OCI-LY1 (cell line): ENCODE measurements at regions not wholly inside any gene's neighbourhood (a gene's known extent, or its start where the extent isn't known, plus 50 kb on each side); places are given as distances from the start of the nearest gene placed in this dataset.

ENCODE experiments used
- H2AFZ ChIP-seq: fragments of 200-600 bp; sonication (generic), shearing (Covaris generic); 2 replicates; pipeline ENCODE4 v1.6.0; 2014; ENCODE audit warnings: antibody characterized with exemption, mild to moderate bottlenecking, low read length
- H3F3A ChIP-seq: fragments of 200-600 bp; sonication (generic), shearing (Covaris generic); 2 replicates; pipeline ENCODE4 v1.6.0; 2014; ENCODE audit warnings: mild to moderate bottlenecking, antibody characterized with exemption, low read length, moderate library complexity; ENCODE audit not compliant: insufficient read depth
- H3K27ac ChIP-seq: fragments of 200-600 bp; sonication (generic); 2 replicates; pipeline ENCODE4 v1.5.1; 2014; ENCODE audit warnings: low read length, mixed run types, mild to moderate bottlenecking, low read depth; ENCODE audit not compliant: poor library complexity, severe bottlenecking
- H3K27me3 ChIP-seq: fragments of 200-600 bp; sonication (generic); 2 replicates; pipeline ENCODE4 v1.6.0; 2014; ENCODE audit warnings: antibody characterized with exemption, mild to moderate bottlenecking, low read length, moderate library complexity; ENCODE audit not compliant: insufficient read depth
- H3K36me3 ChIP-seq: fragments of 200-600 bp; sonication (generic); 2 replicates; pipeline ENCODE4 v1.6.1; 2014; ENCODE audit warnings: mild to moderate bottlenecking, antibody characterized with exemption, low read length, moderate library complexity, mixed read lengths; ENCODE audit not compliant: insufficient read depth
- H3K4me1 ChIP-seq: fragments of 200-600 bp; sonication (generic); 2 replicates; pipeline ENCODE4 v1.5.1; 2014; ENCODE audit warnings: mild to moderate bottlenecking, low read length, moderate library complexity; ENCODE audit not compliant: insufficient read depth, severe bottlenecking
- H3K4me2 ChIP-seq: fragments of 200-600 bp; sonication (generic), shearing (Covaris generic); 2 replicates; pipeline ENCODE4 v1.6.1; 2014; ENCODE audit warnings: low read length
- H3K4me3 ChIP-seq: fragments of 200-600 bp; sonication (generic); 2 replicates; pipeline ENCODE4 v1.5.1; 2014; ENCODE audit warnings: low read length, low read depth, mild to moderate bottlenecking, mixed read lengths; ENCODE audit not compliant: poor library complexity, severe bottlenecking
- H3K79me2 ChIP-seq: fragments of 200-600 bp; shearing (Covaris generic); 2 replicates; pipeline ENCODE4 v1.6.1; 2016; ENCODE audit warnings: mixed run types, low read length, mixed read lengths; ENCODE audit not compliant: insufficient read depth
- H3K9ac ChIP-seq: fragments of 200-600 bp; sonication (generic), shearing (Covaris generic); 2 replicates; pipeline ENCODE4 v1.6.1; 2014; ENCODE audit warnings: mild to moderate bottlenecking, low read length, mixed read lengths
- H3K9me2 ChIP-seq: fragments of 200-600 bp; sonication (generic), shearing (Covaris generic); 2 replicates; pipeline ENCODE4 v1.6.1; 2014; ENCODE audit warnings: low read depth, mild to moderate bottlenecking, low read length, mixed read lengths
- H3K9me3 ChIP-seq: fragments of 200-600 bp; shearing (Covaris generic); 2 replicates; pipeline ENCODE4 v1.6.1; 2014; ENCODE audit warnings: low read length, mixed read lengths
- H4K20me1 ChIP-seq: fragments of 200-600 bp; sonication (generic), shearing (Covaris generic); 2 replicates; pipeline ENCODE4 v1.6.0; 2016; ENCODE audit warnings: mild to moderate bottlenecking, low read length; ENCODE audit not compliant: insufficient read depth
- EZH2 ChIP-seq: fragments of 200-600 bp; sonication (generic), shearing (Covaris generic); IDR thresholded peaks from 2 replicates; pipeline ENCODE4 v1.8.0; 2017; ENCODE audit warnings: borderline replicate concordance, mixed run types, mild to moderate bottlenecking, antibody characterized with exemption, low read length, moderate library complexity, mixed read lengths
- TF ChIP-seq, protein P1 (sequence below): fragments of 200-600 bp; sonication (generic), shearing (Covaris generic); IDR thresholded peaks from 2 replicates; pipeline ENCODE4 v1.5.1; 2017; ENCODE audit warnings: mild to moderate bottlenecking, antibody characterized with exemption, low read length, moderate library complexity, mixed read lengths

DNA sequence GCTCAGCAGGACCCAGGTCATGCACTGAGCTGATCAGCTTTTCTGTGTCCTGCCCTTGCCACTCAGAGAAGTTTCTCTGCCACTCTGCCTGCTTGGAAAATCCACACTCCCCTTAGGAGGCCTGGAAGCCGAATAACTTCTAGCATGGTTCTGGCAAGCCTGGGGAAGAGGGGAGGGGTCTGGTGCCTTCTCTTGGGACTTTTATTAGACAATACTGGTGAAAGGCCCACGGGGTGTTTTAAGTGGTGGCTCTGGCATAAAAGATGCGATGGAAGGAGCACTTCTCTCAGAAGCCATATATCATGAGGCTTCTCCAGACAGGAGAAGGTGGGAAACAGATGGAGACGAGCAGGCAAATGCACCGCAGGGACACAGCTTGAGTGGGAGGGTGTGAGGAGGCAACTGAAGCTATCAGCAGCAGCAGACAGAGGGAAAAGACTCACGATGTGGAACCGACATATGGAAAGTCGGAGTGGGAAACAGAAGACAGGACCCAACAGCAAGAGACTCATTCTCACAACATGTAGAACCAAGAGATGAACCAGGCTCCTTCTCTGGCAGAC, 141.8 kb upstream of the CTNNA2 start:
- Histone ChIP-seq H3F3A (no peaks in the 10 kb centered on the region), H3K79me2 (no peaks in the 10 kb centered on the region), H3K9ac (no peak overlapping the region), H3K4me1 (no peaks in the 10 kb centered on the region), H3K36me3 (no peaks in the 10 kb centered on the region), H3K9me2 (no peaks in the 10 kb centered on the region), H3K27me3 (no peaks in the 10 kb centered on the region), H3K4me3 (no peak overlapping the region), H2AFZ (no peak overlapping the region), H3K9me3 (no peaks in the 10 kb centered on the region), H3K27ac (no peak overlapping the region), H4K20me1 (no peaks in the 10 kb centered on the region), H3K4me2 (no peak overlapping the region)
- TF ChIP-seq EZH2, result no peak
- TF ChIP-seq, protein P1, sequence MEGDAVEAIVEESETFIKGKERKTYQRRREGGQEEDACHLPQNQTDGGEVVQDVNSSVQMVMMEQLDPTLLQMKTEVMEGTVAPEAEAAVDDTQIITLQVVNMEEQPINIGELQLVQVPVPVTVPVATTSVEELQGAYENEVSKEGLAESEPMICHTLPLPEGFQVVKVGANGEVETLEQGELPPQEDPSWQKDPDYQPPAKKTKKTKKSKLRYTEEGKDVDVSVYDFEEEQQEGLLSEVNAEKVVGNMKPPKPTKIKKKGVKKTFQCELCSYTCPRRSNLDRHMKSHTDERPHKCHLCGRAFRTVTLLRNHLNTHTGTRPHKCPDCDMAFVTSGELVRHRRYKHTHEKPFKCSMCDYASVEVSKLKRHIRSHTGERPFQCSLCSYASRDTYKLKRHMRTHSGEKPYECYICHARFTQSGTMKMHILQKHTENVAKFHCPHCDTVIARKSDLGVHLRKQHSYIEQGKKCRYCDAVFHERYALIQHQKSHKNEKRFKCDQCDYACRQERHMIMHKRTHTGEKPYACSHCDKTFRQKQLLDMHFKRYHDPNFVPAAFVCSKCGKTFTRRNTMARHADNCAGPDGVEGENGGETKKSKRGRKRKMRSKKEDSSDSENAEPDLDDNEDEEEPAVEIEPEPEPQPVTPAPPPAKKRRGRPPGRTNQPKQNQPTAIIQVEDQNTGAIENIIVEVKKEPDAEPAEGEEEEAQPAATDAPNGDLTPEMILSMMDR, result no peak

DNA sequence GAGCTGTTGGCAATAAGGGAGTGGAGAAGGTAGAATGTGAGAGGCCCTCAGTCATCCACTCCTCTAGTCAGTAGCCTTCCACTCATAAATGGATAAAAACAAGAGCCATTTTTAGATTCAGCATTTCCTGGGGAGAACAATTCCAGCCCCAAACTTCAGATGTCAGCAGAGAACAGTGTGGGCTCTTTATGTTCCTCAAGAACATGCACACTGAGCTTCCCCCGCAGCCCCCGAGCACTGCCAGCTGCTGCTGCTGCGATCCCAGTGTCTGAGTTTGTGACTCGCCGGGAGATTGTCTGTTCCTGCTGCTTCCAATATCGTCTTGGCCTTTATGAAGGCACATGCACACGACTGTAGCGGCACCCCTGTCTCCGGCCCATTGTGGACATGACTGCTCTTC, 143.7 kb upstream of the CTNNA2 start:
- Histone ChIP-seq H4K20me1 (no peaks in the 10 kb centered on the region), H3K4me3 (no peak overlapping the region), H3F3A (no peaks in the 10 kb centered on the region), H3K27me3 (no peaks in the 10 kb centered on the region), H3K36me3 (no peaks in the 10 kb centered on the region), H3K79me2 (no peaks in the 10 kb centered on the region), H3K9ac (no peak overlapping the region), H3K4me2 (no peak overlapping the region), H3K9me2 (no peaks in the 10 kb centered on the region), H3K27ac (no peak overlapping the region), H2AFZ (no peak overlapping the region), H3K4me1 (no peaks in the 10 kb centered on the region), H3K9me3 (no peaks in the 10 kb centered on the region)
- TF ChIP-seq, protein P1, result no peak
- TF ChIP-seq EZH2, result no peak

DNA sequence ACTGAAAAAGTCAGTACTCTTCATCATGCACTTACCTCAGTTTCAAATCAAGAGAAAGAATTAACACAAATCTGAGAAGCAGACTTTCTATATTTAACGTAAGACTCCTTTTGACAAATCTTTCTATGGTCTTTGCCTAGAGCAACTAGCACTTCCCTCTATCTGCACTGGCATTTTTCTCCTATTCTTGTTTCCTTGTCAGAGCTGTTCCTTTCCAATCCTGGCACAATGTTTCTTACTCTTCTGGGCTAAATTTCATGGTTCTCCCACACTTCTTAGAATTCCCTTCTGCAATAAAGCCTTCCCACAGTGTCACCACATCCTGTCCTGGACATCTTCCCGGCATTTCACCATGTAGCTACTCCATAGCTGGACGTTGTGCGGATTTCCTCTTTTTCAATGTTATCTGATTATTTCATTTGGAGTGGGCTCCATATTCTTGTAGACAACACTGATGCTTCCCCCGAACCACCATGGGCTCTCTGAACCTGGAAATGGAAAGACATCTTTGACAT, 144.7 kb upstream of the CTNNA2 start:
- no peaks in the 10 kb centered on the region for H3K9me2 ChIP-seq
- H3K4me2 ChIP-seq, result no peak overlapping the region
- no peak for TF ChIP-seq EZH2
- TF ChIP-seq, protein P1, result no peak

More for the DNA sequence above, 144.7 kb upstream of the CTNNA2 start:
- no peaks in the 10 kb centered on the region for H3K79me2 ChIP-seq
- no peak overlapping the region for H3K4me3 ChIP-seq
- H3K9ac ChIP-seq, result no peak overlapping the region
- no peaks in the 10 kb centered on the region for H4K20me1 ChIP-seq
- no peaks in the 10 kb centered on the region for H3K9me3 ChIP-seq
- no peaks in the 10 kb centered on the region for H3K4me1 ChIP-seq
- H2AFZ ChIP-seq, result no peak overlapping the region
- no peaks in the 10 kb centered on the region for H3F3A ChIP-seq
- H3K27me3 ChIP-seq, result no peaks in the 10 kb centered on the region
- H3K27ac ChIP-seq, result no peak overlapping the region
- no peaks in the 10 kb centered on the region for H3K36me3 ChIP-seq
